Esophagus squamous epithelium (tissue), 4 donors: ENCODE measurements at regions not wholly inside any gene's neighbourhood (a gene's known extent, or its start where the extent isn't known, plus 50 kb on each side); places are given as distances from the start of the nearest gene placed in this dataset.

Source experiments
- CTCF ChIP-seq, 6 experiments: fragments of 450-650 bp in 4 of 6; fragments of 200-600 bp in 2 of 6; sonication (generic) in 2 of 6; IDR thresholded peaks; one replicate each; pipeline ENCODE4 v1.5.1; 2016 to 2019; ENCODE audit warnings: antibody characterized with exemption in 6 of 6, mild to moderate bottlenecking in 4 of 6, moderate library complexity in 4 of 6
- POLR2A ChIP-seq, 4 donors: fragments of 450-650 bp; IDR thresholded peaks; one replicate each; pipeline ENCODE4 v1.6.1; 2017; ENCODE audit warnings: antibody characterized with exemption in 4 of 4, mild to moderate bottlenecking in 4 of 4, moderate library complexity in 3 of 4

- TF ChIP-seq CTCF (IDR thresholded peaks at IDR 0.05) = no peak
- no peak for TF ChIP-seq POLR2A (IDR thresholded peaks at IDR 0.05)
Observed at GRCh38 chr6:21354805-21355238, 238.7 kb upstream of the SOX4 start.
